Osteoblast (primary cell): ENCODE measurements at regions not wholly inside any gene's neighbourhood (a gene's known extent, or its start where the extent isn't known, plus 50 kb on each side); places are given as distances from the start of the nearest gene placed in this dataset.

Experiments
- DNase-seq: peaks from one replicate; pipeline ENCODE4 v3.0.0; 2011; ENCODE audit warnings: low spot score, mixed read lengths; ENCODE audit not compliant: insufficient read length; ENCODE audit errors: missing footprints
- H2AFZ ChIP-seq: 2 replicates; pipeline ENCODE4 v1.6.0; 2011; ENCODE audit warnings: mild to moderate bottlenecking, low read length
- H3K27ac ChIP-seq: 2 replicates; pipeline ENCODE4 v1.5.1; 2011; ENCODE audit warnings: mild to moderate bottlenecking, low read depth, low read length, moderate library complexity
- H3K27me3 ChIP-seq: 2 replicates; pipeline ENCODE4 v1.6.0; 2012; ENCODE audit warnings: mild to moderate bottlenecking, control low read depth, inconsistent platforms, low read length, moderate library complexity; ENCODE audit not compliant: insufficient read depth
- H3K36me3 ChIP-seq: 2 replicates; pipeline ENCODE4 v1.5.1; 2011; ENCODE audit warnings: mild to moderate bottlenecking, low read length, control low read depth, moderate library complexity; ENCODE audit not compliant: insufficient read depth
- H3K4me1 ChIP-seq: 2 replicates; pipeline ENCODE4 v1.5.1; 2011; ENCODE audit warnings: mild to moderate bottlenecking, low read length, control low read depth, moderate library complexity; ENCODE audit not compliant: insufficient read depth
- H3K4me2 ChIP-seq: 2 replicates; pipeline ENCODE4 v1.6.0; 2011; ENCODE audit warnings: mild to moderate bottlenecking, low read length; ENCODE audit not compliant: insufficient read depth
- H3K4me3 ChIP-seq: fragments of 200-600 bp; sonication (generic); 3 replicates; pipeline ENCODE4 v1.5.1; 2012; ENCODE audit warnings: mild to moderate bottlenecking, low read length, inconsistent platforms; ENCODE audit not compliant: insufficient read depth
- H3K79me2 ChIP-seq: 2 replicates; pipeline ENCODE4 v1.6.0; 2012; ENCODE audit warnings: mild to moderate bottlenecking, low read length, control low read depth, inconsistent platforms; ENCODE audit not compliant: insufficient read depth
- H3K9me3 ChIP-seq: 2 replicates; pipeline ENCODE4 v1.5.1; 2011; ENCODE audit warnings: low read depth, low read length, control low read depth
- H4K20me1 ChIP-seq: 2 replicates; pipeline ENCODE4 v1.6.0; 2012; ENCODE audit warnings: mild to moderate bottlenecking, low read length, control low read depth; ENCODE audit not compliant: insufficient read depth
- CTCF ChIP-seq: IDR thresholded peaks from 2 replicates; pipeline ENCODE4 v1.5.1; 2011; ENCODE audit warnings: mild to moderate bottlenecking, low read depth, low read length, moderate library complexity; ENCODE audit errors: extremely low read depth

DNA sequence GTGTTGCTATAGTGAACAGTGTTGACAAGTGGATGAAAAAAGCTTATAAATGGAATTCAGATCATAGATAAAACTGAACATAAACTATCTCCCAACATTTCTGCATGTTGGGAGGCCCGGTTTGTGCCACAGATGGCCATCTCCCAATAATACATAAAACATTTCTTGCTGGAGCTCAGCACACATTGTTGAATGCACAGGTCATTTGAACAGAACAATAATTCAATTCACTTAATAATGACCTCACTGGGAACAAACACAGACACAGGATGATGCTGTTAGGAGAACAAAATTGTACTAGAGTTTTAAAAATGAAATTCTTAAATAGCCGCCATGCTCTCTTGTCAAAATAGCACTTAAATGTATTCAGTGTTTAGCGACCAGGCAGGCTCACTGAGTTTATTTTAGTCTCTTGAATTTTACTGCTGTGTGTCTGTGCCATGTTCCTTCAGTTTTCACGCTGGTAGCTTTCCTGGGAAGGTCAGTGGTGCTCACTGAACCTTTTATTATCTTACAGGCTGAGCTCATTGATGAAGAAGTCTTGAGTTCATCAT lies 85.0 kb upstream of the SSBP2 start:
- DNase-seq = no peak
- no peaks in the 10 kb centered on the region for H3K4me1 ChIP-seq
- H3K4me3 ChIP-seq = no peak overlapping the region
- H3K27me3 ChIP-seq = no peaks in the 10 kb centered on the region
- H4K20me1 ChIP-seq = no peaks in the 10 kb centered on the region
- H3K36me3 ChIP-seq = no peaks in the 10 kb centered on the region
- no peaks in the 10 kb centered on the region for H3K9me3 ChIP-seq
- H3K4me2 ChIP-seq = no peak overlapping the region
- no peak overlapping the region for H3K27ac ChIP-seq
- H2AFZ ChIP-seq = no peak overlapping the region
- TF ChIP-seq CTCF = no peak
- H3K79me2 ChIP-seq = no peaks in the 10 kb centered on the region

DNA sequence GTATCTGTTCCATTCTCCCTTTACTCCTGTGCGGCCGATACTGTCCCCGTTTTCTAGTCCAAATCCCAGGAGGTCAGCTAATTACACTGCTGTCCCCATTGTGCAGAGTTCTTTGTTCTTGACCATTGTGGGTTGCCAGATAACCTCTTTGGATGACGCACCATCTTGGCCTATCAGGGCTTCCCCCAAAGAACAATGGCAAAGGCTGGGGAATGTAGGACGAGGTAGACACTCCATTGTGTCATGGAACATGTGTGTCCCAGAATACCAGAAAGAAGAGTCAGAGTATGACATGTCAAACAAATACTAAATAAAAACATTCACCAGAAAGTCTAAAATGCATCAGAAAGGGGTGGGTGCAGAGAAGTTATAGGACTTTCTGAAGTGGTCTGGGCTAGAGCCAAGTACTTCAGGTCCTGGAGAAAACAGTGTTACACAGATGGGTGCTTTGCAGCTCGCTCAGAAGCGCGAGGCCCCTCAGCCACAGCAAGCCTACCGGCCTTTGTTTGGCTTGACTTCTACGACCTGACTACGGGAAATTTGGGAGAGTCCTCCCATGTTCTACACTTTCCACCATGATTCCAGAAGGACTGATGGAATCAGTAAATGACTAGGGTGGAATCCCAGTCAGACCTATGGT lies 83.2 kb upstream of the SSBP2 start:
- Histone ChIP-seq H3K9me3 (no peaks in the 10 kb centered on the region), H2AFZ (no peak overlapping the region), H3K27ac (no peak overlapping the region), H3K36me3 (no peaks in the 10 kb centered on the region), H4K20me1 (no peaks in the 10 kb centered on the region), H3K79me2 (no peaks in the 10 kb centered on the region), H3K4me2 (no peak overlapping the region), H3K4me3 (no peak overlapping the region), H3K27me3 (no peaks in the 10 kb centered on the region), H3K4me1 (no peaks in the 10 kb centered on the region)
- DNase-seq = no peak
- TF ChIP-seq CTCF = no peak

DNA sequence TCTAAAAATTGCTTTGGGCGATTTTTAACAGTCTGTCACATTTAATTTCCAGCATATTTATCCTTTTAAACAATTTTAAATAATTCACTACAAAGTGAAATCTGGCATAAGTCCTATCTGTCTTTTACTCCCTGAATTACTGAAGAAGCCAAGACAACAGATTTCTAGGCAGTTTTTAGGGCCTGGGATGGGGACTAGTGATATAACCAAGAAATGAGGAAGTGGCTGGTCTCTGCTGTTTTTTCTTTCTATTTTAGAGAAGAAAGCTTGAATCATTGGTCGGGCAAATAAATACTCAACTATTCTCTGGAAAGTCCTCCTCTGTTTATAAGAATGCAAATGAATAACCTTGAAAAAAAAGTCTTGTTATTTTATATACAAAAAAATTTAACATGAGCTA lies 79.7 kb upstream of the SSBP2 start:
- no peak for DNase-seq
- H3K9me3 ChIP-seq = no peaks in the 10 kb centered on the region
- no peaks in the 10 kb centered on the region for H3K79me2 ChIP-seq
- H2AFZ ChIP-seq = peak overlapping the region; percentile 51
- no peak overlapping the region for H3K4me2 ChIP-seq
- no peaks in the 10 kb centered on the region for H4K20me1 ChIP-seq
- no peaks in the 10 kb centered on the region for H3K36me3 ChIP-seq
- no peaks in the 10 kb centered on the region for H3K27me3 ChIP-seq
- H3K4me3 ChIP-seq = no peak overlapping the region
- TF ChIP-seq CTCF = no peak
- H3K4me1 ChIP-seq = peaks cover 7% of the 10 kb centered on the region
- H3K27ac ChIP-seq = no peak overlapping the region

- H4K20me1 ChIP-seq = no peaks in the 10 kb centered on the region
- H3K27me3 ChIP-seq = no peaks in the 10 kb centered on the region
- H3K4me1 ChIP-seq = peaks cover 17% of the 10 kb centered on the region
- no peak overlapping the region for H3K4me3 ChIP-seq
- no peaks in the 10 kb centered on the region for H3K79me2 ChIP-seq
- no peaks in the 10 kb centered on the region for H3K36me3 ChIP-seq
- H3K27ac ChIP-seq = no peak overlapping the region
- H3K9me3 ChIP-seq = no peaks in the 10 kb centered on the region
- no peak for TF ChIP-seq CTCF
- peak overlapping the region; percentile 79 for H2AFZ ChIP-seq
- no peak for DNase-seq
- H3K4me2 ChIP-seq = no peak overlapping the region
Observed at GRCh38 chr5:81829242-81829641, 78.3 kb upstream of the SSBP2 start.
